Activated CD8-positive, alpha-beta memory T cell treated with anti-CD3 and anti-CD28 coated beads, Interleukin-2, amount 50 U/mL, for 24 hours (primary cell): ENCODE measurements at regions not wholly inside any gene's neighbourhood (a gene's known extent, or its start where the extent isn't known, plus 50 kb on each side); places are given as distances from the start of the nearest gene placed in this dataset.
"Not testable (repeated sequence)": the region's sequence is repeated elsewhere in the genome, so short reads cannot be mapped to it uniquely, and the experiment has no call there.

Source experiments
- DNase-seq: peaks from one replicate; pipeline ENCODE4 v3.0.0-alpha.2; 2020; ENCODE audit errors: extremely low read depth

DNA sequence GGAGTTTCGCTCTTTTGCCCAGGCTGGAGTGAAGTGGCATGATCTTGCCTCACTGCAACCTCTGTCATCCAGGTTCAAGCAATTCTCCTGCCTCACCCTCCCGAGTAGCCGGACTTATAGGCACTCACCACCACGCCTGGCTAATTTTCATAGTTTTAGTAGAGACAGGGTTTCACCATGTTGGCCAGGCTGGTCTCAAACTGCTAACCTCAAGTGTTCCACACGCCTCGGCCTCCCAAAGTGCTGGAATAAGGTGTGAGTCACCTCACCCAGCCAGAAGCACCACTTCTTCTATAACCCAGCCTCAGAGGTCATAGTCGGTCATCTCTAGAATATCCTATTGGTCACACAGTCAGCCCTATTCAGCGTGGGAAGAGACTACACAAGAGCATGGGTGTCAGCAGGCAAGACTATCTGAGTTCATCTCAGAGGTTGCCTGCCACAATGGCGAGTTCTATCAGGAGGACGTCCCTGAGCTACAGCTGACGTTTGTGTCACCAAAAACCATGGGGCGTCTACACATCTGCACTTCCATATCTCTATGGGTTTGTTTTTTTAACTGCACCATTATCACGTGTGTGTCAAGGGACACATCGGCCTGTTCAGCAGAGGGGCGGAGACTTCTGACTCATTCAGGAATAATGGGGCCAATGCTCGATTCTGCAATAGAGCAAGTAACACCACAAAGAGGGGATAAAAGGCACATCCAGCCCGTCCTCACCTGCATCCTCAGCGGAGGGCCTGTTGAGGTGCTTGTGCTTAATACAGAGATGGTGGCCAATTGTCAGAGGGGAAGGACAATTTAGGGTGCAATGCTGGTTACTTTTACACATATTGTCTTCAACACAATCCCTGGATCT is 256.3 kb upstream of the IRF2BP2 start:
- no peak for DNase-seq

DNA sequence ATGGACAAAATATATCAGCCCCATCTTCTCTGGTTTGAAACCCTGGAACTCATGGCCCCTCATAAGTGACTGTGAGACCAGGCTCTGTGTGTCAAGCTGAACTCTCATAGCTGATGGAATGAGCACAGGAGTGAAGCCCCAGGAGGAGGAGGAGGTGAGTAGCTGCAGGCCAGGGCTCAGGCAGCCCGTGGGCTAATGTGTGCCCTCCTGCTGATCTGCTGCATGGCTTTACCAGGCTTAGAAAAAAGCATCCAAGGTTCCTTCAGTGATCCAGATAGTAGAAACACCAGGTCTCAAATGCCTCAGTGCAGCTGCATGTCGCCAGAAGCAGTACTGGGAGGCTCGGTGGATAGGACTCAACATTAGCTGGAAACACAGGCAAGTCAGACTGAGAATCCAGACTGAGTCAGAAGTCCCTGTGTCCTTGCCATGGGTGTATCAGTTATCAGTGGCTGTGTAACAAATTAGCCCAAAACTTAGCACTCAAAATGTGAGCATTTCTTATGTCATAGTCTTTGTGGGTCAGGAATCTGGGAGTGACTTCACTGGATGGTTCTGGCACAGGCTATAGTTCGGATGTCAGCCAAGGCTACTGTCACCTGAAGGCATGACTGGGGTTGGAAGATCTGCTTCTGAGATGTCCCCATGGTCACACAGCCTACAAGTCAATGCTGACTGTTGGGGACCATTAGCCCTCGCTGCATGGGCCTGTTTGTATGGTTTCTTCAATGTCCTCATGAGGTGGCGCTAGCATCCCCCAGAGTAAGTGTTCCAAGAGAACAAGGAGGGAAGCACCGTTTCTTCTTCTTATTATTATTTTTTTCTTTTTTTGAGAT is 255.4 kb upstream of the IRF2BP2 start:
- no peak for DNase-seq

DNA sequence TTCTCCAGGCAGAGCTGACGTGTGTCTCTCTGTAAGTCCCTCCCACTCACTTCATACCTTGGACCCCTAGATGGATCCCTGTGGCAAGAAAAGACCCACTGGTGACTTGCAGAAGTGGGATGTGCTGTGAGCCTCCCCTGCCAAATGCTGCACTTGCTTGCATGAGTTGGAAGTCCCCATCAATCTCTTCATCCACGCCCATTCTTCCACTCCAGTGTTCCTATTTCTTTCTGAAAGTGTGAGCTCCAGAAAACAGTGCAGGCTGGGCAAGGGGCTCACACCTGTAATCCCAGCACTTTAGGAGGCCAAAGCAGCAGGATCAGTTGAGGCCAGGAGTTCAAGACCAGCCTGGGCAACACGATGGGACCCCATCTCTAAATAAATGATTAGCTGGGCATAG is 254.1 kb upstream of the IRF2BP2 start:
- DNase-seq = no peak

DNA sequence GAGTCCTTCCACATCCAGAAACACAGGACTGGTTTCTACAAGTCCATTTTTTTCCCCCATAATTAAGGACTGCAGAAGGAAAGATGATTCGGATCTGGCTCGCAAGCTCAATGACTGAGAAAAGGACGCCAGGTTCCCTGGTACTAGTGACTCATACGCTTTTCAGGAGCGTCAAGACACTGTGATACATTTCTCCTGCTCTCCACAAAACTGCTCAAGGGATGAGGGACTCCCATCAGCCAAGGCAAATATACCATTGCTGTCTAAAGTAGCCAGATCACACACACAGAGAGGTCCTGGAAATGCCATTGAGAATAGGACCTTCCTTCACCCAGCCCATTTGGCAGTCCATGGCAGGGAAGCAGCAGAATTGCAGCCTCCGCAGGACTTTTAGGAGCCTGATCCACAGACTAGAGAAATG is 253.6 kb upstream of the IRF2BP2 start:
- no peak for DNase-seq

DNA sequence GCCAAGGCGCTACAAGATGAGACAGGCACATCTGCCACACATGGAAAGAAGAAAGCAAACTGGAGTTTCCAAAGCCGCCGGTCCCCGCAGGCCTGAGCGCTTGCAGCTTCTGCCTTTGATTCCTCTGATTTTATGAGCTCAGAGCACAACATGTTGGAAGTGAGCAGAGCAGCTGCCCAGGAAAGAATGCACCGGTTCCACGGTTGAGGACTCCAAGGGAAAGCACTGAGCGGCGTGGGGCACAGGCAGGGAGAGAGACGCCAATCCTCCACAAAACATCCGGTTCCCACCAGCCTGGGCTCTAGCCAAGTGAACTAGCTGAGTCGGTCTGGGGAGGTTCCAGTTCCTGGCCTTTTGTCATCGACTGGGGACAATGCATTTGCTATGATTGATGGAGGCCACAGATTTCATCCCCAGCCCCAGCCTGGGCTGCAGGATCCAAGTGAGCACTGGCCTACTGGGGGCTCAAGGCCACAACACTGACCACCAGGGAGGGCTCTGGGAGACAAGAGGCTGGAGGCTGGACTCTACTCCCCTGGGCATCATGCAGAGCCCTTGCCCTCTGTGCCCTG is 253.1 kb upstream of the IRF2BP2 start:
- no peak for DNase-seq

DNA sequence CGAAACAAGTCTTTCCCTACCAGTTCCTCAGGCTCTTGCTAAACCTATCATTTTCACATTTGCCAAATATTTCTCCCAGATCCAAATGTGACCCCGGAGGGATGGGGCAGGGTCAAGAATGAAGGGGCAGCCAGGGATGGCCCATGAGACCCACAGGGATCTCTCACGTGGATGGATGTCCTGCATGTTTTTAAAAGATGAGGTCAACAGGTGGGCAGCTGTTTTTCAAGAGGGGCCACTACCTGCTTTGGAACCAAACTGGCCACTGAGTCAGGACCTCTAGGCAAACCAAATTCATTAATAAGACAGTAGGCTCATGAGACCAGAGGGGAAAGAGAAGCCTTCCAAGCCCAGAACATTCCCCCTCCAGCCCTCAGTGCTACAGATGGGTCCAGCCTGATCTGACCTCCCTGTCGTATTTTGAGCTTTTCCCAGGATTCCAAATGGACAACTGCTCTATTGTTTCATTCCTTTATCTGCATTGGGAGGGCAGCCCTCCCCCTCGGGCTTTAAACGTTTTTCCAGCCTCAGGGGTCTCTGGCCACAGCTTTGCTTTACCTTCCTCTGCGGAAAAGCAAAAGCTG is 252.5 kb upstream of the IRF2BP2 start:
- DNase-seq = no peak

DNA sequence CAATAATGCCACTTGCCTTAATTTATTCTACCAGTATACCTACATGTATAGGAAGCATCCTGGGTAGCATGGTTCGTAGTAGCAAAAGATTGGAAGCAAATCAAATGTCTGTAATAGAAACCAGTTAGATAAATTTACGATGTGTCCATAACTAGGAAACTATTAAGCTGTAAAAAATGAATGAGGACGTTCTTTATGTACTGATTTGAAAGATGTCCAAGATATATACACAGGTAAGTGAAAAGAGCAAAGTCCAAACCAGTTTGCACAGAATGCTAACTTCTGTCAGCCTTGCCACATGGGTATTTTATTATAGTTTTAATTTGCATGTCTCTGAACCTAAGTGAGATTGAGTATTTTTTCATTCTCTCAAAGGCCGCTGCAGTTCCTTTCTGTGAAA is 251.8 kb upstream of the IRF2BP2 start:
- DNase-seq = no peak

DNA sequence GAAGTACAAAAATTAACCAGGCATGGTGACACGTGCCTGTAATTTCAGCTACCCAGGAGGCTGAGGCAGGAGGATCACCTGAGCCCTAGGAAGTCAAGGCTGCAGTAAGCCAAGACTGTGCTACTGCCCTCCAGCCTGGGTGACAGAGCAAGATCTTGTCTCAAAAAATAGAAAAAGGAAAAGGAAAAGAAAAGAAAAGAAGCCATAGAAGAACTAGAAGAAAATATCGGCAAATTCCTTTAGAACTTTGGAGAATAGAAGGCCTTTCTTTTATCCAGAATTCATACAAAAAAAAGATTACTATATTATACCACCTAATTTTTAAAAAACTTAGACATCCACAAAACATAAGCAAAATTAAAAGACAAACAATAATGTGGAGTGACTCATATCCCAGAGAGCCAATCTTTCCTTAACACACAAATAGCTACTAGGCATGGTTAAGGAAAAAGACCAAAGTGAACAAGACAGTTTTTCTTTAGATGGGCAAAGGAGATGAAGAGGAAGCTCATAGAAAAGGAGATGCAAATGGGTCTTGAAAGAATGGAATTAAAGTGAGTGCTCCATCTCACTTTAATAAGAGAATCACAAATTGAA is 251.1 kb upstream of the IRF2BP2 start:
- no peak for DNase-seq

DNA sequence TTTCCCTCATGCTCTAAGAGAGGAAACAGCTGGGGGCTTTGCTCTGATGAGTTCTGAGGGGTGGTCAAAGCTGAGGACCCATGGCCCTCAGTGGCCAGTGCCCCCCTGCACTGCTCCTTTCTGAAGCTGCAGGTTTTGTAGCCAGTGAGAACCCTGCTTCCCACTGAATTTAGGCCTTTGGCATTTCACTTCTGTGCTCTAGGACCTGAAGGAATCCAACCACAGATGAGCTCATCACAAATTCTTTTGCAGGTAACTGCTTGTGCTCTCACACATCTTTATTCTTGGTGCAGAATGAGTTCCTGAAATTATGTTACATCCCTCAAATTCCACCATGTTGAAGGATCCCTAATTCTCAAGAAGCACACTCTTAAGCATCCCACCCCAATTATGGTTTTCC is 248.7 kb upstream of the IRF2BP2 start:
- DNase-seq = no peak

DNA sequence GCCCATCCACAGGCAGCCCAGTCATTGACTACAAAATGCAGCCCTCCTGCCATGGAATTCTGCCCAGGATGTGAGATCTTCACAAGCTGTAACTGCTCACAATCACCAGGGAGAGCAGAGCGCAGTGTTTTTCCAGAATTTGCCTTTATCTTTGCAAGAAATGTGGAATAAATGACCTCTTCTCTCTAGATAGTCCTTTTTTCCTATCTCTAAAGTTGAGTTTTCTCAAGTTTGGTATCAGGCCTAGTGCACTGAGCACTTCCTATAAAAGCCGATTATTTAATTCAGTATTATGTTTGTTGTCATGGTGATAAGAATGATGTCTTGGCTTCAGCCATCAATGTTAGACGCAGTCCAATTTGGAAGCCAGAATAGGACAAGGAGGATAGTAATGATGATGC is 246.9 kb upstream of the IRF2BP2 start:
- DNase-seq = no peak

DNA sequence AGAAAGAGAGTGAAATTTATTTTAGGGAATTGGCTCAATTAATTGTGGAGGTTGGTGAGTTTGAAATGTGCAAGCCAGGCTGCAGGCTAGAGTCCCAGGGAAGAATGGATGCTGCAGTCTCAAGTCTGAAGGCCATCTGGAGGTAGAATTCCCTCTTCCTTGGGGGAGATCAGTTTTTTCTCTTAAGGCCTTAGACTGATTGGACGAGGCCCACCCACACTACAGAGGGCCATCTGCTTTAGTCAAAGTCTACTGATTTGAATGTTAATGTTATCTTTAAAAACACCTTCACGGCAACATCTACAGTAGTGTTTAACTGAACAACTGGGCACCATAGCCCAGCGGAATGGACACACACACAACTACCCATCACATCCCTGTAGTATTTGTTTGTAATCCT is 245.9 kb upstream of the IRF2BP2 start:
- no peak for DNase-seq

DNA sequence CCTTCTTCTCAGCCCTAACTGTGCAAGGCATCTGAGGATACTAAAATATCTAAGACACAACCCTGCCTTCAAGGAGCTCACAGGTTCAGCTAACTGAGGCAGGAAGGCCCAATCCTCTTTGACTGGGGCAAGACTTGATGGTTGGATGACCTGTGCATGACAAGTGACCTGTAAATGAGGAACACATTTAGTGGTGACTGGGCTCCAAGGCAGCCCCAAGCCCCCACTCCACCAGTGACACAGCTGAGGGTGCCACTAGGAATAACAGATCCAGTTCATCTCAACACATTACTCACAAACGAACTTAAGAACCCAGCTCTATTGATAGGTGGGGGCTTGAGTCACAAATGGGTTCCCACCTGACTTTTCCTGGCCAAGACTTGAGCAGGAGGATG is 244.7 kb upstream of the IRF2BP2 start:
- no peak for DNase-seq

DNA sequence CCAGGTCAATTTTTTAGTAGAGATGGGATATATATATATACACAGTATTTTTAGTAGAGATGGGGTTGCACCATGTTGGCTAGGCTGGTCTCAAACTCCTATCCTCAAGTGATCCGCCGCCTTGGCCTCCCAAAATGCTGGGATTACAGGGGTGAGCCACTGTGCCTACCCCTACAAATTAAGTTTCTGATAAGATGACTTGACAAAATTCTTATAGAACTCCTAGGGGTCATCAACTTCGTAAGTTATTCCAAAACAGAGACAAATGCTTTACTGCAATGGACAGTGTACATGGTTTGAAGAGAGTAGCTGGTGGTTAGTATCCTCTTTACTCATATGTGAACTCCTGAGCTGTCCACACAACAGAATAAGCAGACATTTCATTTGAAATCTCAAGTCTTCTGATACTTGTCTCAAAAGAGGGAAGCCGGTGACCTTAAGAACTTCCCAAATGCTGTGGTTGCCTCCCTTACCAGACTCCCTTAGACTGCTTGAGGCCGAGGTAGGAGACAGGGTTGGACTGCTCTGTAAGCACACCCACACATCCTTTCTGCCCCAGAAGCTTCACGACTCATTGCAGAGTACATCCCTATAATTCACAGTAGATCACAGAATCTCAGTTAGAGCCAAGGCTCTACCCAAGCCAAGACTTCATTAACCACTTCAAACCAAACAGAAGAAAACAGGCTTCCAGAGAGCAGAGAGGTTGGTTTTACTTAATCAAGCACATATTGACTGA is 244.1 kb upstream of the IRF2BP2 start:
- no peak for DNase-seq

DNA sequence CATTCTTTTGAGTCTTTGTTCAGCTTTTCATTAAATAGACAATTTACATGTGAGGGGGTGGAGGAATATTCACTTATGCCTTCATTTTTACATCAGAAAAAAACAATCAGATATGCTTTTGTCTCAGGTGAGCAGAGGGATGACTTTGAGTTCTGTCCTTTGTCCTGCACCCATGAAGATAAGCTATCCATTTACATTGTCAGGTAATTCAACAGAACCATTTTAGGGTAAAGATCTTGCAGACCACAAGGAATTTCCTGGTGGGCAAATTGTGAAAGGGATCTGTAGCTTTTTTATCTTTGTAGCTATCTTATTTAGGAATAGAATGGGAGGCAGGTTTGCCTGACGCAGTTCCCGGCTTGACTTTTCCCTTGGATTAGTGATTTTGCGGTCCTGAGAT is 242.7 kb upstream of the IRF2BP2 start:
- DNase-seq = no peak

DNA sequence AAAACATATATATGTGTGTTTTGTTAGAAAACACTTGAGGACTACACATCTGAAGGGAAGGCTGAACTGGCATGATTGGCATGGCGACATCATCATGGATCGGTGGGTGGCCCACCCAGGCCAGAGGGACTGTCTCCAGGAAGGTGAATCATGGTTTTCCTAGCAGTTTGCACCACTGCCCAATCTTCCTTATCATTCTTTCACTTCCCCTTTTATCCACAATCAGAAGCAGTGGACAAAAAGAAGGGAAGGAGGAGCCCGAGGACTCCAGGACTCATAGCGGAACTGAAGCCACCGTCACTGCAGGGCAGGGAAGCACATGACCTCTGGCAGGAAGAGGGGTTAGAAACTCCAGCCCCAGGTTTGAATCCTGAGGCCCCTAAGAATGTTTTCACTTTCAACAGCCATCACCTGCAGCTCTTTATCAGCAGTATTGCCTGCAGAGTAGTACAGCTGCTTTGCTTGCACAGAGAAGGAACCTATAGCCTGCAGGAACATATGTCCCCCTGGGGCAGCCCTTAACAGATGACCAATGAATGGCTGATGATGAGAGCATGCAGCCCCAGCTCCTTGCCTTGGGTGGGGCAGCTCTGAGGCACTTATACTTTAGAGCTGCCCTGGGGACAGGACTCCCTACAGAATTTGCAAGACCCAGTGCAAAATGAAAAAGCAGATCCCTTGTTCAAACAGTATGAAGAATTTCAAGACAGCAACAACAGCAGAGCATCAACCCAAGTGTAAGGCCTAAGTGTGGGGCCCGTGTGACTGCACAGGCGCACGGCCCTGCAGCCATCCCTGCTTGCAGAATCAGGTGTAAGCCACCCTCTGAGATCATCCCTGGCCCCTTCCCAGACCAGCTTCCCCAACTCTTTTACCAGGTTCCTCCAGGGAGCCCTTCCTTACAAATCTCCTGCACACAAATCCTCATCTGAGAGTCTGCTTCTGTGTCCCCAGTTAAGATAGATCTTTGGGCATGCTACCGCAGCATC is 241.8 kb upstream of the IRF2BP2 start:
- DNase-seq = no peak

DNA sequence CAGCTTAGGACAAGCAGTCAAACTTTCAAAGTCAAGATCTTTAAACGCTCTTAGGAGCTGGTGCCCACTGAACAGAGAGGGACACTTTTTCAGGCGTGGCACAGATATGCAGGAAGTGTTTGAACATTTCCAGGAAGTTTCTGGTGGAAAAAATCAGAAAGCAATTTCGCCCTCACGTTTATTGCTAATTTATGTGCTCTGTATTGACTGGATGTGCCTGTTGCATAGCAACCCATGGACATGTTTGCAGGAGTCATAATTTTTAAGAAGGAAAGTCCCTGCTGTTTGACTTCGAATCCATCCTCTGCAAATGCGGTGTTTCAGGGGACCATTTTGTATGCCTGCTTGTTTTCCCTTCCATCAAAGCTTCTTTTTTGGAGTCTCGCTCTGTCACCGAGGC is 239.9 kb upstream of the IRF2BP2 start:
- DNase-seq = no peak

DNA sequence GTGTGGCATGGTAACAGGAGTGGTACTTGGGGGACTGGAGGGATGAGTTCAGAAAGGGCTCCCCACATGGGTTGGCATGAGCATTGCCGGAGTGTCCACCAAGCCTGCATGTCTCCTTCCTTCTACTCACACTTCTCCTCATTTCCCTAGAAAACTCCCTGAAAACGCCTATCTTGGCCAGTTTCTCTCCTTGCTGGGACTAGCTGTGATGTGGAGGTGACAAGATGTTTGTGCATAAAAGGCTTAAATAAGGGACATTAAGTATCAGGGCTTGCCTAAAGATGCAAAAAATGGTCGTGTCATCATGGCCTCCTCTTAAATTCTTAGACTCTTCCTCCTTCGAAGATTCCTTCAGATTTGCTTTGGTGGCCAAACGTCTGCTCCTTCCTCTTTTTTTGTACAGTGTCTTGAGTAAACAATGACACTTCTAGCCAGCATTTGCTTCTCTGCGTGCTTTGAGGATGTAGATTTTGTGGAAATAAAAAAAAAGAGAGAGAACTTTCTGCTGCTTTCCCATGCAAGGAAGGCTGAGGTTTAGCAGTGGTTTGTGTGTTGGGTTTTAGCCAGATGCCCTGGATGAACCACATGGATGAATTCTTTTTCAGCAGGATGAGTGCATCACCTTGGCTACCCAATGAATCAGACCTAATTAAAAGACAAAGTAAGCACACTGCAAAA is 239.1 kb upstream of the IRF2BP2 start:
- no peak for DNase-seq

DNA sequence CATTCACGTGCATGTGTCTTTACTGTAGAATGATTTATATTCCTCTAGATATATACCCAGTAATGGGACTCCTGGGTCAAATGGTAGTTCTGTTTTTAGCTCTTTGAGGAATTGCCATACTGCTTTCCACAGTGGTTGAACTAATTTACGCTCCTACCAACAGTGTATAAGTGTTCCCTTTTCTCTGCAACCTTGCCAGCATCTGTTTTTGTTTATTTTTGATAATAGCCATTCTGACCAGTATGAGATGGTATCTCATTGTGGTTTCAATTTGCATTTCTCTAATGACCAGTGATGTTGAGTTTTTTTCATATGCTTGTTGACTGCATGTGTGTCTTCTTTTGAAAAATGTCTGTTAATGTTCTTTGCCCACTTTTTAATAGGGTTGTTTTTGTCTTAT is 236.8 kb upstream of the IRF2BP2 start:
- DNase-seq = not testable (repeated sequence)

DNA sequence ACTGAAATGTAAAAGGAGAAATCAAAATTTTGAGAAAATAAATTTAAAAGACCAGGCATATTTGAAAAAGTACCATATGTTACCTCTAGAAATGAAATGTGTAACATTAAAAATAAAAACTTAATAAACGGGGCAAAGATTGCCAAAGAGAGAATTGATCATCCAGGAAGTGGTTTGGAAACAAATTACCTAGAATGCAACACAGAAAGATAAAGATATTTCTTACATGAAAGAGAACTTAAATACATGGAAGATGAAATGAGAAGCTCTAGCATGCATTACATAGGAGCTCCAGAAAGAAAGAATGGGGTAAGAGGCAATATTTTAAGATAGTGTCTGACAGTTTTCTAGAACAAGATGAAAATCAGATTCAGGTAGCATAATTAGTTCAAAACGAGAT is 235.9 kb upstream of the IRF2BP2 start:
- no peak for DNase-seq
